ENCODE measurements at regions not wholly inside any gene's neighbourhood (a gene's known extent, or its start where the extent isn't known, plus 50 kb on each side); places are given as distances from the start of the nearest gene placed in this dataset.

- Mint-ChIP-seq H3K27me3 (ENCODE audit: unreplicated experiment) (no peaks in the 10 kb centered on the region), H3K4me3 (ENCODE audit: unreplicated experiment) (no peak overlapping the region), H3K27ac (ENCODE audit: unreplicated experiment) (no peak overlapping the region), H3K9me3 (ENCODE audit: unreplicated experiment) (no peaks in the 10 kb centered on the region), H3K4me1 (ENCODE audit: unreplicated experiment) (peaks cover 28% of the 10 kb centered on the region), H3K36me3 (ENCODE audit: unreplicated experiment) (no peaks in the 10 kb centered on the region)
- no peak for DNase-seq (ENCODE audit: extremely low spot score, unreplicated experiment)
- TF ChIP-seq CTCF (IDR thresholded peaks at IDR 0.05), result no peak
Measured at GRCh38 chr4:24094726-24095125, 204.9 kb upstream of the PPARGC1A start.

- Mint-ChIP-seq H3K4me3 (ENCODE audit: unreplicated experiment) (no peak overlapping the region), H3K4me1 (ENCODE audit: unreplicated experiment) (peaks cover 34% of the 10 kb centered on the region), H3K27ac (ENCODE audit: unreplicated experiment) (no peak overlapping the region), H3K36me3 (ENCODE audit: unreplicated experiment) (no peaks in the 10 kb centered on the region), H3K9me3 (ENCODE audit: unreplicated experiment) (no peaks in the 10 kb centered on the region), H3K27me3 (ENCODE audit: unreplicated experiment) (no peaks in the 10 kb centered on the region)
- DNase-seq (ENCODE audit: extremely low spot score, unreplicated experiment), result no peak
- no peak for TF ChIP-seq CTCF (IDR thresholded peaks at IDR 0.05)
Measured at GRCh38 chr4:24093446-24093845, 203.6 kb upstream of the PPARGC1A start.

GRCh38 chr4:24091639-24092233 lies 201.9 kb upstream of the PPARGC1A start:
- no peak overlapping the region for H3K4me3 Mint-ChIP-seq (ENCODE audit: unreplicated experiment)
- no peak for DNase-seq (ENCODE audit: extremely low spot score, unreplicated experiment)

GRCh38 chr4:24089851-24090534 lies 200.1 kb upstream of the PPARGC1A start:
- peak overlapping the region; percentile 83 for H3K27ac Mint-ChIP-seq (ENCODE audit: unreplicated experiment)
- peak overlapping the region; percentile 69 for H3K4me3 Mint-ChIP-seq (ENCODE audit: unreplicated experiment)
- H3K36me3 Mint-ChIP-seq (ENCODE audit: unreplicated experiment), result no peaks in the 10 kb centered on the region
- peaks cover 23% of the 10 kb centered on the region for H3K4me1 Mint-ChIP-seq (ENCODE audit: unreplicated experiment)
- no peaks in the 10 kb centered on the region for H3K9me3 Mint-ChIP-seq (ENCODE audit: unreplicated experiment)
- no peaks in the 10 kb centered on the region for H3K27me3 Mint-ChIP-seq (ENCODE audit: unreplicated experiment)
- TF ChIP-seq CTCF (IDR thresholded peaks at IDR 0.05), result peak; percentile 37
- no peak for DNase-seq (ENCODE audit: extremely low spot score, unreplicated experiment)

More at GRCh38 chr4:24091639-24092233, 201.9 kb upstream of the PPARGC1A start:
- no peak for TF ChIP-seq CTCF (IDR thresholded peaks at IDR 0.05)
- no peaks in the 10 kb centered on the region for H3K9me3 Mint-ChIP-seq (ENCODE audit: unreplicated experiment)
- H3K36me3 Mint-ChIP-seq (ENCODE audit: unreplicated experiment), result no peaks in the 10 kb centered on the region
- no peaks in the 10 kb centered on the region for H3K27me3 Mint-ChIP-seq (ENCODE audit: unreplicated experiment)
- peaks cover 27% of the 10 kb centered on the region for H3K4me1 Mint-ChIP-seq (ENCODE audit: unreplicated experiment)
- no peak overlapping the region for H3K27ac Mint-ChIP-seq (ENCODE audit: unreplicated experiment)

- no peak overlapping the region for H3K4me3 Mint-ChIP-seq (ENCODE audit: unreplicated experiment)
- no peak for DNase-seq (ENCODE audit: extremely low spot score, unreplicated experiment)
- peaks cover 12% of the 10 kb centered on the region for H3K4me1 Mint-ChIP-seq (ENCODE audit: unreplicated experiment)
- TF ChIP-seq CTCF (IDR thresholded peaks at IDR 0.05), result no peak
- H3K9me3 Mint-ChIP-seq (ENCODE audit: unreplicated experiment), result no peaks in the 10 kb centered on the region
- no peaks in the 10 kb centered on the region for H3K36me3 Mint-ChIP-seq (ENCODE audit: unreplicated experiment)
- H3K27me3 Mint-ChIP-seq (ENCODE audit: unreplicated experiment), result no peaks in the 10 kb centered on the region
- H3K27ac Mint-ChIP-seq (ENCODE audit: unreplicated experiment), result no peak overlapping the region
Measured at GRCh38 chr4:24080871-24081270, 191.0 kb upstream of the PPARGC1A start.

Data from osteocyte (in vitro differentiated cells).